B cell (primary cell): ENCODE measurements at regions not wholly inside any gene's neighbourhood (a gene's known extent, or its start where the extent isn't known, plus 50 kb on each side); places are given as distances from the start of the nearest gene placed in this dataset.

ENCODE experiments used
- CTCF ChIP-seq: fragments of 200-600 bp; IDR thresholded peaks from one replicate; pipeline ENCODE4 v1.8.0; 2022; ENCODE audit warnings: antibody characterized with exemption, mild to moderate bottlenecking
- EZH2 ChIP-seq: IDR thresholded peaks from 2 replicates; pipeline ENCODE4 v1.6.1; 2012; ENCODE audit warnings: borderline replicate concordance, low read depth, mild to moderate bottlenecking, moderate library complexity, low read length; ENCODE audit not compliant: insufficient read depth, poor library complexity, severe bottlenecking

GRCh38 chr17:6241381-6241780 lies 171.2 kb downstream of the WSCD1 start:
- TF ChIP-seq CTCF (no peak), EZH2 (no peak)
